ENCODE measurements at regions not wholly inside any gene's neighbourhood (a gene's known extent, or its start where the extent isn't known, plus 50 kb on each side); places are given as distances from the start of the nearest gene placed in this dataset.

DNA sequence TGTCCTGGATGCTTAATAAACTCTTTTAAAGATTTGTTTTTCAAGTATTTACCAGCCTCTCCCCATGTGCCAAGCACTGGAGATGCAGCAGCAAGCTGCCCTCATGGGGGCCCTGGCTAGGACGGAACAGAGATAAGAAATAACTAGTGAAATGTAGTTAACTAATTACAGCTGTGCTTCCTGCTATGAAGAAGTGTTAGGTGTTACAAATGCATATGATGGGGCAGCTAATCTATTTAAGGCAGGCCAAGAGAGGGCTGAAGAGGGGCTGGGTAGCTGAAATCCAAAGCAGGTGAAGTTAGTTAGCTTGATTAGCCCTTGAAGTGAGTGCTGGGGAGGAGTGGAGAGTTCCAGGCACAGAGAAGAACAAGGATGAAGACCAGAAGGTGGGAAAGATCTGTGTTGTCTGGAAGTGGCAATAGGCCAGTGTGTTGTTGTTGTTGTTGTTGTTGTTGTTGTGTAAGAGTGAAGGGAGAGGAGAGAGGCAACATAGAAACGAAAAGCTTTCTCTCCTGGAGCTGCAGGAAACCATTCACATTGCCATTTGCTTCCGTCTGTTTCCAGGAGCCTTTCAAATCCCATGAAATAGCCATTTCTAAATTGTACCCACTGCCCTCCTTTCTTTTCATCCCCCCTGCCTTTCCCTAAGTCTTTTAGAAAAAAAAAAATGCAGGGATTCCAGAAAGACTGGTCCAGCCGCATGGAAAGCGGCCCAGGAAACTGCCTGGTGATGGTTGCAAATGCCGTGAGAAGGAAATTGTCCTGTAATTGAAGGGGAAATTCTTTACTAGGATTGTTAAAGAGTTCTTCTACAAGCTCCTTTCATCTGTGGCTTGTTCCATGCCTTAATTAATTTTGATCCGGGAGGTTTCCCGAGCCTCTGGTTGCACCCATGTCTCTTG, 119.6 kb downstream of the TFAP2C start:
- TF ChIP-seq CTCF (IDR thresholded peaks at IDR 0.05 in 2 of 3, conservative IDR thresholded peaks at IDR 0.05 in 1 of 3; ENCODE audit: control insufficient read depth in 2 of 3, extremely low read depth in 1 of 3, insufficient read depth in 1 of 3, low read depth in 3 of 3, low read length in 3 of 3) (no peak), TBL1XR1 (IDR thresholded peaks at IDR 0.05; ENCODE audit: low read depth, low read length) (no peak), RELA (IDR thresholded peaks at IDR 0.05; ENCODE audit: borderline replicate concordance, partially characterized antibody) (no peak), SP1 (IDR thresholded peaks at IDR 0.05; ENCODE audit: low read depth, low read length) (no peak), POU2F2 (IDR thresholded peaks at IDR 0.05; ENCODE audit: borderline replicate concordance, low read depth, low read length) (no peak), ETV6 (conservative IDR thresholded peaks at IDR 0.05 in 1 of 2, IDR thresholded peaks at IDR 0.05 in 1 of 2; ENCODE audit: borderline replicate concordance in 1 of 2, low read depth in 1 of 2) (no peak), NFIC (IDR thresholded peaks at IDR 0.05; ENCODE audit: low read depth, low read length) (no peak), EZH2 (IDR thresholded peaks at IDR 0.05; ENCODE audit: borderline replicate concordance, control insufficient read depth, low read depth, low read length) (no peak), YY1 (IDR thresholded peaks at IDR 0.05; ENCODE audit: low read depth, low read length) (no peak), TAF1 (IDR thresholded peaks at IDR 0.05; ENCODE audit: borderline replicate concordance, low read depth, low read length) (no peak), GATAD2B (conservative IDR thresholded peaks at IDR 0.05; ENCODE audit: low read depth) (no peak), NR2C2 (IDR thresholded peaks at IDR 0.05; ENCODE audit: borderline replicate concordance, control insufficient read depth, insufficient read length, low read depth) (no peak), ZBTB40 (IDR thresholded peaks at IDR 0.05; ENCODE audit: borderline replicate concordance) (no peak)
